Spinal cord (tissue), 9 donors: ENCODE measurements at regions not wholly inside any gene's neighbourhood (a gene's known extent, or its start where the extent isn't known, plus 50 kb on each side); places are given as distances from the start of the nearest gene placed in this dataset.
A peak's percentile ranks its signal among the peaks of the same experiment; 100 is the strongest.
"Not testable (repeated sequence)": the region's sequence is repeated elsewhere in the genome, so short reads cannot be mapped to it uniquely, and the experiment has no call there.

Experiments used
- DNase-seq, 6 donors: peaks; one replicate each; pipeline versions ENCODE4 v3.0.0 to v3.0.0-alpha.2; 2013 to 2015; ENCODE audit warnings: low spot score in 6 of 6, low read depth in 4 of 6
- H3K27ac ChIP-seq: one replicate; pipeline ENCODE4 v1.5.1; 2013; ENCODE audit warnings: low read depth, low read length, control low read depth
- H3K27me3 ChIP-seq: one replicate; pipeline ENCODE4 v1.6.1; 2013; ENCODE audit warnings: low read length; ENCODE audit not compliant: control insufficient read depth, insufficient read depth
- H3K36me3 ChIP-seq: one replicate; pipeline ENCODE4 v1.6.1; 2013; ENCODE audit warnings: low read length; ENCODE audit not compliant: control insufficient read depth, insufficient read depth
- H3K4me1 ChIP-seq: one replicate; pipeline ENCODE4 v1.6.1; 2013; ENCODE audit warnings: low read length; ENCODE audit not compliant: control insufficient read depth, insufficient read depth
- H3K4me3 ChIP-seq: one replicate; pipeline ENCODE4 v1.5.1; 2013; ENCODE audit warnings: low read depth, low read length, control low read depth
- H3K9me3 ChIP-seq: one replicate; pipeline ENCODE4 v1.6.1; 2013; ENCODE audit warnings: low read length; ENCODE audit not compliant: control insufficient read depth, insufficient read depth
- WGBS: methylation state at CpG from one replicate; pipeline ENCODE4 v1.1.5; 2013; ENCODE audit warnings: missing lambda C conversion rate; ENCODE audit not compliant: insufficient coverage; 5-methylcytosine and 5-hydroxymethylcytosine counted together
- donor health status: healthy.

DNA sequence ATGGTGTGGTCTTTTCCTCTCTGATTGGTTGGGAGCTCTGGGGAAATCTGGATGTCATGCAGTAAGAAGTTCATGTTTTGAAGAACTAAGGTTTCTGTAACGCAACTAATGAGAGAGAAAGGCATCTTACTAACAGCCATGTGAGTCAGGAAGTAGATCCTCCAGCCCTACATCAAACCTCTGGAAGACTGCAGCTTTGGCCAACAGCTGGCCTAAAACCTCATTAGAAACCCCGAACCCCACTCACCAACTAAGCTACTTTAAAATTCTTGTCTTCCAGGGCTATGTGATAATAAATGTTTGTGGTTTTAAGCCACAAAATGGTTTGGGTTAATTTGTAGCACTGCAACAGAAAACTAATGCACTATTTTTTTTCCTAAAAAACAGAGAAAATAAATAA lies 549.0 kb upstream of the GRID2 start:
- no peak overlapping the region for H3K27ac ChIP-seq
- H3K27me3 ChIP-seq: no peaks in the 10 kb centered on the region
- DNase-seq: no peak
- no peaks in the 10 kb centered on the region for H3K36me3 ChIP-seq
- WGBS: no CpG with 5 or more reads among the region's 2 CpGs
- H3K4me3 ChIP-seq: no peak overlapping the region
- H3K9me3 ChIP-seq: no peaks in the 10 kb centered on the region
- no peaks in the 10 kb centered on the region for H3K4me1 ChIP-seq

DNA sequence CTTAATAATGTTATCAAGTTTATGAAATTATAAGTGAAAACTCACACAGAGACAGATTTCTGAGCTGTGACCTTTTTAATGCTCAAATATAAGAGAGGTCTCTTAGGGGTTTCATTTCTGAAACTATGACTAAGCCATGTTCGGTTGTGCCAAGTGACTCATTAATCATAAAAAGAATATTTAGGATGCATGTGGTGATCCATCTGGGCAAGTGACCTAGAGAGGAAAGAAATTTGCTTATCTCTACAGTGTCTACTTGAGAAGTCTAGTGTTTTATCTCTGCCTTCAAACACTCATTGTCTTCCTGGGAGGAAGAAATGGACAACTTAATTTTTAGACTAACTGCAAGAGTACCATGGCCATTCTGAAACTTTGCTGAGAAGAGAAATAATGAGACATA lies 545.3 kb upstream of the GRID2 start:
- no peak for DNase-seq

DNA sequence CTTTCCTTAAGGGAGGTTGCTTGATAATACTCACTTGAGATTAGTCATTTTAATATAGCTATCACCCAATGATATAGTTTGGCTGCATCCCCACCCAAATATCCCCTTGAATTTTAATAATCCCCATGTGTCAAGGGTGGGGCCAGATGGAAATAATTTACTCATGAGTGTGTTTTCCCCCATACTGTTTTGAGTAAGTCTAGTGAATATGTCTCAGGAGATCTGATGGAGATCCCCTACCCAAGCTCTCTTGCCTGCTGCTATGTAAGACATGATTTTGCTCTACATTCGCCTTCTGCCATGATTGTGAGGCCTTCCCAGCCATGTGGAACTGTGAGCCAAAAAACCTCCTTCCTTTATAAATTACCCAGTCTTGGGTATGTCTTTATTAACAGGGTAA lies 539.7 kb upstream of the GRID2 start:
- Histone ChIP-seq H3K27ac (no peak overlapping the region), H3K4me3 (no peak overlapping the region), H3K27me3 (no peaks in the 10 kb centered on the region), H3K4me1 (no peaks in the 10 kb centered on the region), H3K36me3 (no peaks in the 10 kb centered on the region), H3K9me3 (no peaks in the 10 kb centered on the region)
- no CpG with 5 or more reads among the region's 1 CpG for WGBS
- DNase-seq: no peak

More for the DNA sequence above, 545.3 kb upstream of the GRID2 start:
- H3K9me3 ChIP-seq: no peaks in the 10 kb centered on the region
- no peak overlapping the region for H3K27ac ChIP-seq
- H3K36me3 ChIP-seq: no peaks in the 10 kb centered on the region
- no peak overlapping the region for H3K4me3 ChIP-seq
- H3K4me1 ChIP-seq: no peaks in the 10 kb centered on the region
- no CpG with 5 or more reads among the region's 1 CpG for WGBS
- no peaks in the 10 kb centered on the region for H3K27me3 ChIP-seq

DNA sequence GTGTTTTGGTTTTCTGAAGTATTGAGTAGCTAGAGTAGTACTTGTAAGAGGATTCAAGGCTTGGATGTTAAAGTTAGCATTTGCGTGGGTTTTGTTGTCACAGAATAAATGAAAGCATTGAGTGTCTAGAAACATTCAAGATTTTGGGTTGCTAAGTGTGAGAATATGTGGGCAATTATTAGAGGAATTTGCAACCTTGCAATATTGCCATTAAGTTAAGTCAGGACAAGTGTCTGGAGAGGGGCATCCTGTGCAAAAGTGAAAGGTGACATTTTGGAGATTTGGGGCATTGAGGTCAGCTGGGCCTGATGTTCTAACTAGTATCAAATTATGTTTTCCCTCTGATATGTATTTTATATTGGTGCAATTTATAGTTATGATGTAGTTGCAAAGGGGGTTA lies 533.9 kb upstream of the GRID2 start:
- Histone ChIP-seq H3K36me3 (no peaks in the 10 kb centered on the region), H3K4me1 (no peaks in the 10 kb centered on the region), H3K4me3 (no peak overlapping the region), H3K9me3 (no peaks in the 10 kb centered on the region), H3K27ac (no peak overlapping the region), H3K27me3 (no peaks in the 10 kb centered on the region)
- WGBS: 86% methylated on average over 1 of the region's 1 CpG
- DNase-seq: no peak

DNA sequence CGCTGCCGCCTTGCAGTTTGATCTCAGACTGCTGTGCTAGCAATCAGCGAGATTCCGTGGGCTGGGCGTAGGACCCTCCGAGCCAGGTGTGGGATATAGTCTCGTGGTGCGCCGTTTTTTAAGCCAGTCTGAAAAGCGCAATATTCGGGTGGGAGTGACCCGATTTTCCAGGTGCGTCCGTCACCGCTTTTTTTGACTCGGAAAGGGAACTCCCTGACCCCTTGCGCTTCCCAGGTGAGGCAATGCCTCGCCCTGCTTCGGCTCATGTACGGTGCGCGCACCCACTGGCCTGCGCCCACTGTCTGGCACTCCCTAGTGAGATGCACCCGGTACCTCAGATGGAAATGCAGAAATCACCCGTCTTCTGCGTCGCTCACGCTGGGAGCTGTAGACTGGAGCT lies 512.1 kb upstream of the GRID2 start:
- not testable (repeated sequence) for H3K36me3 ChIP-seq, H3K4me3 ChIP-seq, H3K27ac ChIP-seq, H3K27me3 ChIP-seq, H3K4me1 ChIP-seq, H3K9me3 ChIP-seq
- peak in 1 of 6 donors; percentile 12 for DNase-seq
- WGBS: 71% methylated on average over 23 of the region's 28 CpGs

DNA sequence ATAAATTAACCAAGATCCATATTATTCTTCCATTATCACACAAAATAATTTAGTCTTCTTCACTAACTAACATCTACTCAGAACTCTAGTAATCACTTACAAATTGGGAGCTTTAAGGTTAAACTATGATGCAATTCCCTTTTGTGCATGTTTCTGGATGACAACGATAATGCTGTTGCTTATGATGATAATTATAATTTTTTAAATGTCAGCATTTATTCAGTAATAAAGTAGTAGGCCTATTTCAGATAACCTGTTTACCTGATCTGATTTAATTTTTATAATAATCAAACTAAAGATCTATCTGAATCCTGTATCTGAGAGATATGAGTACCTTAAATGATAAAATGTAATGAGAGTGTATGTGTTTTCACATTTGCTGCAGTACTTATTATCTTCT lies 507.8 kb upstream of the GRID2 start:
- Histone ChIP-seq H3K9me3 (no peaks in the 10 kb centered on the region), H3K4me1 (no peaks in the 10 kb centered on the region), H3K27ac (no peak overlapping the region), H3K4me3 (no peak overlapping the region), H3K27me3 (no peaks in the 10 kb centered on the region), H3K36me3 (no peaks in the 10 kb centered on the region)
- no CpG with 5 or more reads among the region's 1 CpG for WGBS
- no peak for DNase-seq

DNA sequence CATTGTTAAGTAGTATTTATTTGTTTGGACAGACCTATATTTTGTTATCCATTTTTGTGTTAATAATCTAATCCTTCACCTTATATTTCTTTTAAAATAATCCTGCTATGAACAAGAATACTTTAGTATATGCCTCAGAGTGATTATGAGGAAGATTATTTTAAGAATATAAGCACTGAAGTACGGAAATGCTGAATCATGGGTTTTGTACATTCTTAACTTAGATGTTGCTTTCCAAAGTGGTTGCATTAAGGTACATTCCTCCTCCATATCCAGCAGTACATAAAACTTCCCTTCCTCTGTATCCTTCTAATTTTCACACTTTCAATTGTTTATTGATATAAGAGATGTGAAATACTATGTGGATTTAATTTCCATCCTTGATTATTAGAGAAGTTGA lies 491.4 kb upstream of the GRID2 start:
- no peak overlapping the region for H3K4me3 ChIP-seq
- WGBS: no CpG with 5 or more reads among the region's 1 CpG
- H3K27ac ChIP-seq: no peak overlapping the region
- no peak for DNase-seq
- no peaks in the 10 kb centered on the region for H3K9me3 ChIP-seq
- no peaks in the 10 kb centered on the region for H3K4me1 ChIP-seq
- H3K36me3 ChIP-seq: no peaks in the 10 kb centered on the region
- H3K27me3 ChIP-seq: no peaks in the 10 kb centered on the region

DNA sequence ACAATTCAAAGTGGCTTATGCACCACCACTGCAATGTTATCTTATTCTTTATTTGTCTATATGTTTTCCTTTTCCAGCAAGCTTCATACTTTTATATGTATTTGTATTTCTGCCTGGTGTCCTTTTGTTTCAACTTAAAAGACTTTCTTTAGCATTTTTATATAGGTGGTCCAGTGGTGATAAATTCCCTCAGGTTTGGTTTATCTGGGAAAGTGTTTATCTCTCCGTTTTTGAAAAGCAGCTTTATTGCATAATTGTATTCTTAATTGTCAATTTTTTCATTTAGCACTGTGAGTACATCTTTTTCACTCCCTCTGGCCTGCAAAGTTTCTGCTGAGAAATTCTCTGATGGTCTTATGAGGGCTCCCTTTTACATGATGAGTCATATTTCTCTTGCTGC lies 479.0 kb upstream of the GRID2 start:
- H3K4me1 ChIP-seq: no peaks in the 10 kb centered on the region
- no peaks in the 10 kb centered on the region for H3K27me3 ChIP-seq
- WGBS: no CpG with 5 or more reads among the region's 1 CpG
- H3K36me3 ChIP-seq: no peaks in the 10 kb centered on the region
- DNase-seq: no peak
- no peak overlapping the region for H3K27ac ChIP-seq
- no peak overlapping the region for H3K4me3 ChIP-seq
- no peaks in the 10 kb centered on the region for H3K9me3 ChIP-seq

DNA sequence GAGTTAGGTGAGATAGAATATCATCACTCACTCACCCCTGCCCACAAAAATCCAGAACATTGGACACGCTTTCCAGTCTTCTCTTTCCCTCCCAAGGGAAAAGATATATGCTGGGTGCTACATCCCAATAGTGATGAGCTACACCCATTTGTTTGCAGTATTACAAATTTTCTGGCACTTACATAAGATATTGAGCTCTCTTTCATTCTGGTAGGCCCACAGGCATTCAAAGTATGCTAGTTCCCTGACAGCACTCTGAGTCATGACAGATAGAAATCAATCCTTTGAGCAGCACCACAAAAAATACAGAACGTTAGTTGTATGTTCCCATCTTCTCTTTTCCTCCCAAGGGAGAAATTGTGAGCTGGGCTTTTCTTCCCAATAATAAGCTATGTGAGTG lies 477.6 kb upstream of the GRID2 start:
- Histone ChIP-seq H3K27ac (no peak overlapping the region), H3K9me3 (no peaks in the 10 kb centered on the region), H3K27me3 (no peaks in the 10 kb centered on the region), H3K4me3 (no peak overlapping the region), H3K36me3 (no peaks in the 10 kb centered on the region), H3K4me1 (no peaks in the 10 kb centered on the region)
- WGBS: no CpG with 5 or more reads among the region's 2 CpGs
- no peak for DNase-seq

DNA sequence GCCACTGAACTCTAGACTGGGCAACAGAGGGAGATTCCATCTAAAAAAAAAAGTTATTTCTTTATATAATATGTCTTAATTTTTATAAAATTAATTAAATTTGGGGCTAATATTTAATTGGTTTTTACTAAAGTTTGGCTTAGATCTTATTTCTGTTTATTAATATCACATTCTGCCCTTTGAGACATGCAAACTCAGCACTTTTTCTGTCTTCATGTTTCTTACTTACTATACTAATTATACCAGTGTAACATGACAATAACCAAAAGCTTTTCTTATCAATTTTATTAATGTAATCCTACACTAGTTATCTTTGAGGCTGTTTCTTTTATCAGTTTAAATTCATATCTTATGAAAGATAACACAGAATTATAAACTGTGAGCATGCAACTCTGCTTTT lies 475.9 kb upstream of the GRID2 start:
- H3K4me3 ChIP-seq: no peak overlapping the region
- peaks cover 3% of the 10 kb centered on the region for H3K9me3 ChIP-seq
- H3K27me3 ChIP-seq: no peaks in the 10 kb centered on the region
- DNase-seq: no peak
- no peak overlapping the region for H3K27ac ChIP-seq
- H3K36me3 ChIP-seq: no peaks in the 10 kb centered on the region
- no peaks in the 10 kb centered on the region for H3K4me1 ChIP-seq

DNA sequence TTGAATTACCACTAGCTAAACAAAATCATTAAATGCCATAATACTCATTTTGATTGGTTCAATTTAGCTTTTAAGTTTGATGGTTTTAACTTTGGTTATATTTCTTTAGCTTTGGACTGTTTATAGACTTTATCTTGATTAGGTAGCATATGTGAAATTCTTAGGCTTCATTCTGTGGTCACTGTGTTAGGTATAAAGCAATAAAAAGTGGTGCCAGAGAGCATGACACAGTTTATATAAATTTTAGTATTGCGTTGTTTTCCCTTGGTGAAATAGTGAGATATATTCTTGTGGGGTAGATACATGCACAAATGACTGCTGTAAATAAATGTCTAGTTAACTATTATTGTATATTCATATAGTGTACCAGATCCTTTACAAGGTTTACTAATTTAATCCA lies 474.2 kb upstream of the GRID2 start:
- no peak overlapping the region for H3K4me3 ChIP-seq
- no peak overlapping the region for H3K27ac ChIP-seq
- peaks cover 8% of the 10 kb centered on the region for H3K9me3 ChIP-seq
- no peak for DNase-seq
- H3K27me3 ChIP-seq: no peaks in the 10 kb centered on the region
- H3K4me1 ChIP-seq: no peaks in the 10 kb centered on the region
- H3K36me3 ChIP-seq: no peaks in the 10 kb centered on the region
- no CpG with 5 or more reads among the region's 1 CpG for WGBS
